ENCODE measurements at regions not wholly inside any gene's neighbourhood (a gene's known extent, or its start where the extent isn't known, plus 50 kb on each side); places are given as distances from the start of the nearest gene placed in this dataset.

GRCh38 chr2:42895791-42896135, 103.4 kb upstream of the HAAO start:
- H3K4me1 ChIP-seq (ENCODE audit: insufficient read depth): no peaks in the 10 kb centered on the region
- no peak overlapping the region for H3K4me2 ChIP-seq
- Mint-ChIP-seq H3K4me1 (no peaks in the 10 kb centered on the region), H3K27ac (no peak overlapping the region), H3K4me3 (no peak overlapping the region), H3K9me3 (peaks cover 4% of the 10 kb centered on the region; the same call in 1 of the 3 replicates), H3K36me3 (ENCODE audit: low read depth) (peaks cover 4% of the 10 kb centered on the region; the same call in 2 of the 3 replicates), H3K27me3 (ENCODE audit: insufficient read depth, low read depth, poor library complexity) (peaks cover 7% of the 10 kb centered on the region)
- no peaks in the 10 kb centered on the region for H3K79me2 ChIP-seq (replicated peaks; ENCODE audit: insufficient read depth)
- H3K27me3 ChIP-seq (ENCODE audit: insufficient read depth): no peaks in the 10 kb centered on the region
- DNase-seq (ENCODE audit: low spot score) (no peak), ATAC-seq (no peak)
- no peak overlapping the region for H3K4me3 ChIP-seq
- H3K36me3 ChIP-seq (ENCODE audit: insufficient read depth): no peaks in the 10 kb centered on the region
- H3K9me2 ChIP-seq (ENCODE audit: insufficient read depth): no peaks in the 10 kb centered on the region
- H3K27ac ChIP-seq (ENCODE audit: low read depth): no peak overlapping the region
- TF ChIP-seq STAT1 (IDR thresholded peaks at IDR 0.05; ENCODE audit: unreplicated experiment): no peak
- TF ChIP-seq CTCF (conservative IDR thresholded peaks at IDR 0.05; ENCODE audit: low read depth in 2 of 2): no peak
- no peak for TF ChIP-seq REST (IDR thresholded peaks at IDR 0.05; ENCODE audit: unreplicated experiment)
- TF ChIP-seq ZNF331 (CRISPR knock-in tag; IDR thresholded peaks at IDR 0.05; ENCODE audit: low read depth): no peak
- no peak for TF ChIP-seq POLR2AphosphoS5 (IDR thresholded peaks at IDR 0.05; ENCODE audit: low read depth)
- peak overlapping the region; percentile 63; the same call in 1 of the 2 replicates for H2AFZ ChIP-seq
- H3F3A ChIP-seq (replicated peaks; ENCODE audit: low read depth): no peaks in the 10 kb centered on the region
- H4K20me1 ChIP-seq (replicated peaks; ENCODE audit: insufficient read depth): no peaks in the 10 kb centered on the region

GRCh38 chr2:42895134-42895790, 102.9 kb upstream of the HAAO start:
- no peak for ATAC-seq
- Histone ChIP-seq H3K9me2 (ENCODE audit: insufficient read depth) (no peaks in the 10 kb centered on the region), H2AFZ (peak overlapping the region; percentile 69), H3F3A (replicated peaks; ENCODE audit: low read depth) (no peaks in the 10 kb centered on the region), H3K27me3 (ENCODE audit: insufficient read depth) (no peaks in the 10 kb centered on the region), H3K4me2 (no peak overlapping the region), H3K79me2 (replicated peaks; ENCODE audit: insufficient read depth) (no peaks in the 10 kb centered on the region), H3K4me1 (ENCODE audit: insufficient read depth) (no peaks in the 10 kb centered on the region), H3K27ac (ENCODE audit: low read depth) (no peak overlapping the region), H3K4me3 (no peak overlapping the region), H4K20me1 (replicated peaks; ENCODE audit: insufficient read depth) (no peaks in the 10 kb centered on the region), H3K36me3 (ENCODE audit: insufficient read depth) (no peaks in the 10 kb centered on the region)
- Mint-ChIP-seq H3K4me3 (no peak overlapping the region), H3K36me3 (ENCODE audit: low read depth) (peaks cover 8% of the 10 kb centered on the region), H3K27me3 (ENCODE audit: insufficient read depth, low read depth, poor library complexity) (peaks cover 7% of the 10 kb centered on the region), H3K27ac (no peak overlapping the region), H3K4me1 (no peaks in the 10 kb centered on the region), H3K9me3 (peaks cover 4% of the 10 kb centered on the region; the same call in 1 of the 3 replicates)
- no peak for DNase-seq (ENCODE audit: low spot score)
- TF ChIP-seq JUNB (IDR thresholded peaks at IDR 0.05; ENCODE audit: unreplicated experiment) (no peak), ZNF462 (CRISPR knock-in tag; IDR thresholded peaks at IDR 0.05) (no peak), EZH2 (IDR thresholded peaks at IDR 0.05; ENCODE audit: low read depth, unreplicated experiment) (no peak), NANOG (IDR thresholded peaks at IDR 0.05; ENCODE audit: borderline replicate concordance) (no peak), STAT1 (IDR thresholded peaks at IDR 0.05; ENCODE audit: unreplicated experiment) (no peak), ZNF114 (CRISPR knock-in tag; IDR thresholded peaks at IDR 0.05) (no peak)

Data from GM23338 (cell line).